ENCODE measurements at regions not wholly inside any gene's neighbourhood (a gene's known extent, or its start where the extent isn't known, plus 50 kb on each side); places are given as distances from the start of the nearest gene placed in this dataset.
"Not testable (repeated sequence)": the region's sequence is repeated elsewhere in the genome, so short reads cannot be mapped to it uniquely, and the experiment has no call there.

DNA sequence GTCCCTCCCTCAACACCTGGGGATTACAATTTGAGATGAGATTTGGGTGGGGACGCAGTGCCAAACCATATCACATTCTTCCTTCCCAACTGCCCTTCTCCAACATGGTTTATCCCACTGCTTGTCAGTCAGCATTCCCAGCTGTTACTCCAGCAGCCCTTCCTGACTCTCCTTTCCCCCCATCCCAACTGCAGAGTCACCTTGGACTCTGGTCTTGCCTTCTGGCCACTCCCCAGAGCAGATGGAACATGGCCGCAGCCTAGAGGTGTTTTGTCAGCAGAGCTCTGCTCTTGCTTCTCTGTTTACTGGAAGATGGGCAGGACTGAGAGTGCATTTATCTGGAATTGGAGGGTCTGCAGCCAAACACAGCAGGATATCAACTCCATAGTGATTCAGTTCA is 51.2 kb upstream of the MEX3C start:
- no peak for DNase-seq (ENCODE audit: low spot score)

GRCh38 chr18:51250006-51250405 is 52.5 kb upstream of the MEX3C start:
- intact Hi-C loops (cut with DNase I): no loop called here
- no peak for DNase-seq (ENCODE audit: low spot score)

More for the DNA sequence above, 51.2 kb upstream of the MEX3C start:
- intact Hi-C loops (cut with DNase I): no loop called here

- intact Hi-C loops (cut with DNase I): no loop called here
- no peak for DNase-seq (ENCODE audit: low spot score)
Measured at GRCh38 chr18:51250458-51251024, 53.1 kb upstream of the MEX3C start.

DNA sequence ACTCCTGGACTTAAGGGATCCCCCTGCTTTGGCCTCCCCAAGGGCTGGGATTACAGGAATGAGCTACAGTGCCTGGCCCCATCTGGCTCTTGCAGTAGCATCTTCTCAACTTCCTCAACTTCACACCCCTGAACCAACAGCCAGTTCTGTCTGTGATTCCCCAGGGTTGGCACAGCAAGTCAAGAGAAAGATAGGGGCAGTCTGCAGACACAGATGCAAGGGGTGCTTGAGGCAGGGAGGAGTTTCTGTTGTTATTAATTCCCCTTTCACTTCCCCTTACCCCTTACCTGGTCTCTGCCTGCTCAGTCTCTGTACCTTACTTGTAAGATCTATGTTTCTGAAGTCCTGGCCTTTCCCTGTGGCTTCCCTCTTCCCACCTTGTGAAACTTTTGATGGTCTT is 54.1 kb upstream of the MEX3C start:
- no peak for DNase-seq (ENCODE audit: low spot score)
- intact Hi-C loops (cut with DNase I): no loop called here

- intact Hi-C loops (cut with DNase I): no loop called here
- no peak for DNase-seq (ENCODE audit: low spot score)
Measured at GRCh38 chr18:51253476-51253875, 56.0 kb upstream of the MEX3C start.

- DNase-seq (ENCODE audit: low spot score): no peak
- intact Hi-C loops (cut with DNase I): no loop called here
Measured at GRCh38 chr18:51255693-51256092, 58.2 kb upstream of the MEX3C start.

DNA sequence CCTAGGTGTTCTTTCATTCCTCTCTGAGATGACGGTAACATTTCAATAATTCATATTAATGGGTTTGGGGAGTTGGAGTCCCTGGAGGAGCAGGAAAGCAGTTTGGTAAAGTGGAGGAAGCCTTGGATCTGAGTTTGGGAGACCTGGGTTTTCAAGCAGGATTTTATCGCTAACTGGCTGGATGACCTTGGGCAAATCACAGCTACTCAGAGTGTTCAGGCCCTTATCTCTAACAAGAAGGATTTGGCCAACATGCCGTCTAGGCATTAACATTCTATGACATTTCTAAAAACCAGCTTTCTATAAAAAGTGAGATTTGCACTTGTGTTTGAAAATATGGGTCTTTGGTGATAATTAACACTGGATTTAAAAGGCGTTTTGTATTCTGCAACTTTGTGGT is 59.7 kb upstream of the MEX3C start:
- intact Hi-C loops (cut with DNase I): no loop called here

DNA sequence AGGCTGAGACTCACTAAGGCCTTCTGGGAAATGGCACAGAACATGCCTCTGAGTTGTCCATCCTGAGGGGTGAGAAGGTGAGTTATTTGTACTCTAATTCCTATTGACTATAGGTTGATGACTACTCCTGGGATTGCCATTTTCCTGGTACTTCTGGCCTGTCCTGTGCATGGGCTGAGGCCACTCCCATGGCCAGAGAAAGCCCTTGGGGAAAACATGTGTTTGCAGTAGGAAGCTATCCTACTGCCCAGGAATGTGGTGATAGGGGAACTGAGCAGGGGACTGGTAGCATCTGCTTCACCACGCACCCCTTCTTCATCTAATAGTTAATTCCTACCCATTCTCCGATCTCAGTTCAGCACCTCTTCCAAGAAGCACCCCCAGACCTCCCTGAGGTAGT is 62.6 kb upstream of the MEX3C start:
- DNase-seq (ENCODE audit: low spot score): no peak
- intact Hi-C loops (cut with DNase I): no loop called here

More for the DNA sequence above, 59.7 kb upstream of the MEX3C start:
- DNase-seq (ENCODE audit: low spot score): no peak

GRCh38 chr18:51266077-51266476 is 68.6 kb upstream of the MEX3C start:
- intact Hi-C loops (cut with DNase I): not testable (repeated sequence)

DNA sequence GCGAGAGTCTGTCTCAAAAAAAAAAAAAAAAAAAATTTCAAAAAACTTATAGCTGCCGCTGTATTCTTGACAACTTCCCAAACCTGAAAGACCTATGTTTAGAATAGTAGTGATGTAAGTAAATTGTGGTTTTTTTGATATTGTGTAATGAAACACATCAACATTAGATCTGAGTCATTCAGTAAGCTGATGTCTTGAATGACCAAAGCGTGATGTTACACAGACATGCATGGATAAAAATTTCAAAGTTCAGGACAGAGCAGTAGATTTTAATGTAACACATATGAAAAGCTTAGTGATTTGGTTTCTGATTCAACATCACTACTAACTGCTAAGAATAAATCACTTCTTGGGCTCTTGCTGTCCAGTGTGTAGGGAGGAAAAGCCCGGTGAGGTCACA is 69.3 kb upstream of the MEX3C start:
- DNase-seq (ENCODE audit: low spot score): no peak
- intact Hi-C loops (cut with DNase I): no loop called here

More at GRCh38 chr18:51266077-51266476, 68.6 kb upstream of the MEX3C start:
- DNase-seq (ENCODE audit: low spot score): not testable (repeated sequence)

DNA sequence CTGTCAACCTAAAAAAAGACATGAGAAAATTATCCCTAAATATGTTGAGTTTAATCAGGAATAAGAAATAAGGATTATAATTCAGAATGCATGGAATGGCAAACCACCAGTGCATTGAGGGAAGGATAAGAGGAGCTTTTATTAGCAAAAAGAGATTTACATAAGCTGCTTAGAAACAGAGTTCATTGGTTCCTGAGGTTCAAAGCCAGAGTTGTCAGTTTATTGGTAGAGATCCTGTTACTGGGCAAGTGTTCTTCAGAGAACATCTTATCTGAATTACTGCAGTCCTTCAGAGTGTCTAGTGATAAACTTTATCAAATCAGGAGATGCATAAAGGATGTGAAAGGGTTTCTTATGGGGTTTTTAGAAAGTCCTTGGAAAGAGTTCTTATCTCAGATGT is 76.0 kb upstream of the MEX3C start:
- no peak for DNase-seq (ENCODE audit: low spot score)
- intact Hi-C loops (cut with DNase I): no loop called here

- no peak for DNase-seq (ENCODE audit: low spot score)
- intact Hi-C loops (cut with DNase I): no loop called here
Measured at GRCh38 chr18:51275712-51276476, 78.4 kb upstream of the MEX3C start.

- intact Hi-C loops (cut with DNase I): no loop called here
- DNase-seq (ENCODE audit: low spot score): no peak
Measured at GRCh38 chr18:51278045-51278649, 80.7 kb upstream of the MEX3C start.

- intact Hi-C loops (cut with DNase I): no loop called here
Measured at GRCh38 chr18:51279367-51279984, 82.0 kb upstream of the MEX3C start.

DNA sequence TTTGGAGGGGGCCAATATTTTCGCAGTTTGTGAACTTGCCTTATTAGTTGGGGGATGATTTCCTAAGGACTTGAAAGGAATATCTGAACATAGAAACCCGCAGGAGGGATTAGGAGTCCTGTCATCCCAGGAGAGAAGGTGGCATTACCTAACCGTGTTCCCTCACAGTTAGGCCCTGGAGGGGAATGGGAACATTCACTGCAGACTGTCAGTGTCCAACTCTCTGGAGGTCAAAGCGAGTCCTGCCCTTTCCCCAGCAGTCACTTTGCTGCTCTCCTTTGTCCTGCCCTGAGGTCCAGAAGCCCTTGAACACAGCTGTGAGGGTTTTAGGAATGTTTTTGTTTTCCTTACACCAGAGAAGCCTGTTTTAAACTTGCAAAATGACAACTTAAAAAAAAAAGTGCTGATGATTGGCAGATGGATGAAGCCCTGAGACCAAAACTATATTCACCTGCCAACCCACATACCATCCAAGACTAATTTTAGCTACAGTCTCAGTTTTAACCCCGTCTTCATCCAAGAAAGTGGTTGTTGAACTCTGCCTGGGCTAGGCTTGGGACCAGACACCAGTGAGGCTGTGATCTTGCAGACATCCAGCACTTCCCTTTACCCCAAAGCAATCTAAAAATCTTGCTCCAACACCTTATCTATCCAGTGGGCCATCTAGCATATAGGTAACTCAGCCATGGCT is 90.5 kb upstream of the MEX3C start:
- intact Hi-C loops (cut with DNase I): no loop called here
- no peak for DNase-seq (ENCODE audit: low spot score)

More at GRCh38 chr18:51279367-51279984, 82.0 kb upstream of the MEX3C start:
- DNase-seq (ENCODE audit: low spot score): no peak

GRCh38 chr18:51288582-51288981 is 91.1 kb upstream of the MEX3C start:
- no peak for DNase-seq (ENCODE audit: low spot score)
- intact Hi-C loops (cut with DNase I): no loop called here

GRCh38 chr18:51290860-51291259 is 93.4 kb upstream of the MEX3C start:
- intact Hi-C loops (cut with DNase I): no loop called here
- no peak for DNase-seq (ENCODE audit: low spot score)

- intact Hi-C loops (cut with DNase I): no loop called here
- no peak for DNase-seq (ENCODE audit: low spot score)
Measured at GRCh38 chr18:51300912-51301311, 103.4 kb upstream of the MEX3C start.

- intact Hi-C loops (cut with DNase I): no loop called here
- no peak for DNase-seq (ENCODE audit: low spot score)
Measured at GRCh38 chr18:51301376-51301775, 103.9 kb upstream of the MEX3C start.

GRCh38 chr18:51316677-51317076 is 119.2 kb upstream of the MEX3C start:
- DNase-seq (ENCODE audit: low spot score): no peak
- intact Hi-C loops (cut with DNase I): no loop called here
